ENCODE measurements at regions not wholly inside any gene's neighbourhood (a gene's known extent, or its start where the extent isn't known, plus 50 kb on each side); places are given as distances from the start of the nearest gene placed in this dataset.

DNA sequence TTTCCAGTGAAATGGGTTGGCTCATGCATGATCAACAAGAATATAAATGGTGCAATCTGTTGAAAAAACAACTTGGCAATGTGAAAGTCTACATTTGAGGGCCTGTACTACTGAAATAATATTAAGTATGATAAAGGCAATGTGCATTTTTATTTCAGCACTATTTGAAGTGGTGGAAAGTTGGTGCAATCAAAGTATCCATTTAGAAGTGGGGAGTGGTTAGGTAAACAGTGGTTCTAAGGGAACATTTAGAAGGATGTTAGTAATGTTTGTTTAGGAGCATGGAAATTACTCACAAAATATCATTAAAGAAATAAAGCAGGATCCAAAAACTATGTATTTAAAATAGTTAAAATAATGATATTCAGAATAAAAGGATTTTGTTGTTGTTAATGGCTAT lies 60.2 kb downstream of the CHRM3 start:
- TF ChIP-seq, protein P1, sequence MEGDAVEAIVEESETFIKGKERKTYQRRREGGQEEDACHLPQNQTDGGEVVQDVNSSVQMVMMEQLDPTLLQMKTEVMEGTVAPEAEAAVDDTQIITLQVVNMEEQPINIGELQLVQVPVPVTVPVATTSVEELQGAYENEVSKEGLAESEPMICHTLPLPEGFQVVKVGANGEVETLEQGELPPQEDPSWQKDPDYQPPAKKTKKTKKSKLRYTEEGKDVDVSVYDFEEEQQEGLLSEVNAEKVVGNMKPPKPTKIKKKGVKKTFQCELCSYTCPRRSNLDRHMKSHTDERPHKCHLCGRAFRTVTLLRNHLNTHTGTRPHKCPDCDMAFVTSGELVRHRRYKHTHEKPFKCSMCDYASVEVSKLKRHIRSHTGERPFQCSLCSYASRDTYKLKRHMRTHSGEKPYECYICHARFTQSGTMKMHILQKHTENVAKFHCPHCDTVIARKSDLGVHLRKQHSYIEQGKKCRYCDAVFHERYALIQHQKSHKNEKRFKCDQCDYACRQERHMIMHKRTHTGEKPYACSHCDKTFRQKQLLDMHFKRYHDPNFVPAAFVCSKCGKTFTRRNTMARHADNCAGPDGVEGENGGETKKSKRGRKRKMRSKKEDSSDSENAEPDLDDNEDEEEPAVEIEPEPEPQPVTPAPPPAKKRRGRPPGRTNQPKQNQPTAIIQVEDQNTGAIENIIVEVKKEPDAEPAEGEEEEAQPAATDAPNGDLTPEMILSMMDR (optimal IDR thresholded peaks at IDR 0.05 in 1 of 3, IDR thresholded peaks at IDR 0.05 in 1 of 3, conservative IDR thresholded peaks at IDR 0.05 in 1 of 3; ENCODE audit: extremely low read depth in 1 of 3, insufficient read depth in 2 of 3, low read length in 3 of 3) = no peak
- TF ChIP-seq EZH2 (IDR thresholded peaks at IDR 0.05; ENCODE audit: low read length) = no peak

All from keratinocyte (primary cell).